HG03575 (cell line): ENCODE measurements at regions not wholly inside any gene's neighbourhood (a gene's known extent, or its start where the extent isn't known, plus 50 kb on each side); places are given as distances from the start of the nearest gene placed in this dataset.

Experiments
- ATAC-seq: cut with Tn5 transposase; IDR thresholded peaks from one replicate; pipeline ENCODE4 v1.9.1; 2021; ENCODE audit not compliant: unreplicated experiment, insufficient number of reproducible peaks, low FRiP score; ENCODE audit errors: extremely low read depth

- no peak for ATAC-seq
Observed at GRCh38 chr14:76974365-76974764, 54.1 kb downstream of the IRF2BPL start.

- no peak for ATAC-seq
Observed at GRCh38 chr14:76971549-76971948, 57.0 kb downstream of the IRF2BPL start.

- no peak for ATAC-seq
Observed at GRCh38 chr14:76968621-76969063, 59.9 kb downstream of the IRF2BPL start.

- ATAC-seq = no peak
Observed at GRCh38 chr14:76967788-76968187, 60.7 kb downstream of the IRF2BPL start.

- no peak for ATAC-seq
Observed at GRCh38 chr14:76965232-76965631, 63.3 kb downstream of the IRF2BPL start.

GRCh38 chr14:76964695-76965094, 63.8 kb downstream of the IRF2BPL start:
- ATAC-seq = no peak

GRCh38 chr14:76963372-76963771, 65.1 kb downstream of the IRF2BPL start:
- ATAC-seq = no peak

GRCh38 chr14:76962303-76962660, 66.2 kb downstream of the IRF2BPL start:
- no peak for ATAC-seq

- ATAC-seq = peak; percentile 62
Observed at GRCh38 chr14:76961631-76962302, 66.7 kb downstream of the IRF2BPL start.

- ATAC-seq = no peak
Observed at GRCh38 chr14:76958980-76959710, 69.4 kb downstream of the IRF2BPL start.

- no peak for ATAC-seq
Observed at GRCh38 chr14:76958020-76958979, 70.2 kb downstream of the IRF2BPL start.

GRCh38 chr14:76957224-76957891, 71.2 kb downstream of the IRF2BPL start:
- no peak for ATAC-seq

- no peak for ATAC-seq
Observed at GRCh38 chr14:76956316-76957090, 72.0 kb downstream of the IRF2BPL start.

- no peak for ATAC-seq
Observed at GRCh38 chr14:76955575-76956315, 72.8 kb downstream of the IRF2BPL start.

GRCh38 chr14:76954394-76955190, 73.9 kb downstream of the IRF2BPL start:
- no peak for ATAC-seq

- ATAC-seq = no peak
Observed at GRCh38 chr14:76953311-76953945, 75.1 kb downstream of the IRF2BPL start.

- no peak for ATAC-seq
Observed at GRCh38 chr14:76951166-76951565, 77.3 kb downstream of the IRF2BPL start.
